ENCODE measurements at regions not wholly inside any gene's neighbourhood (a gene's known extent, or its start where the extent isn't known, plus 50 kb on each side); places are given as distances from the start of the nearest gene placed in this dataset.

DNA sequence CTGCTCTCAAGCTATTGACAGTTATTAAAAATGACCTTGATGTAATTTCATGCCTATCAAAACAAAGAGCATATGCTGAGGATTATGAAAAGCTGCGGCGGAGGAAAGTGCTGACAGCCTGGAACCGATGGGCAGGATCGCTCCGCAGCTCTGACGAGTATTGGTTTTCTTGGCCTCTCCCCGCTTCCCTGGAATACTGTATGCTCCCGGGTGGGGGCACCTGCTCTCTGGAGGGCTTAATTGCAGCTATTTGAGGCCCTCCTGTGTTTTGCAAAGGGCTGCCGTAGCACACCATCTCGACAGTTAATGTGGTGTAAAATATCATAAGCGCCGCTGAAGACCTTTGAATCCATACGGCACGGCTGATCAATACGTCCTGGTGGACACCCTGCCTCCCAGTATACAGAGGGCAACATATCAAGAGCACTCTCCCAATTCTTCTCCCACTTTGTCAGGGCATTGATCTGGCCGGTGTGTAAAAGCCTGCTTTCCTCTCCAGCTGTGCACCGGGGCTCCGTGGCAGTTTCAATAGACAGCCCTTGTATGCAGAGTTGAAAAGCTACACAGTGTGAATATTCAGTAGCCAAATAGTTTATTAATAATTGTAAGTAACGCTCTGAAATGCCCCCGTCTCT, 662.4 kb downstream of the GALR1 start:
- intact Hi-C loops (cut with micrococcal nuclease; ENCODE audit: unreplicated experiment): no loop called here
- CTCF ChIA-PET (ENCODE audit: low intra/inter-chr PET ratio, low total read pairs): no interaction called here

GRCh38 chr18:77918730-77919129, 669.1 kb downstream of the GALR1 start:
- Histone ChIP-seq H3K79me2 (ENCODE audit: insufficient read depth, low read length) (no peaks in the 10 kb centered on the region), H3K36me3 (replicated peaks in 1 of 2; ENCODE audit: control insufficient read depth in 1 of 2, insufficient read depth in 2 of 2, low read length in 2 of 2) (no peaks in the 10 kb centered on the region), H3K27ac (ENCODE audit: extremely low read length, insufficient read depth, low read length) (no peak overlapping the region), H3K27me3 (ENCODE audit: control insufficient read depth in 1 of 2, insufficient read depth in 2 of 2, low read length in 2 of 2) (peaks cover 4 to 28% of the 10 kb centered on the region in 2 experiments), H3K4me3 (replicated peaks in 1 of 3; ENCODE audit: insufficient read depth in 1 of 3, low read depth in 2 of 3, low read length in 3 of 3) (no peak overlapping the region), H3K4me1 (ENCODE audit: insufficient read depth, low read length) (no peaks in the 10 kb centered on the region), H3K4me2 (ENCODE audit: low read depth, low read length) (no peak overlapping the region), H4K20me1 (ENCODE audit: insufficient read depth, low read length) (no peaks in the 10 kb centered on the region), H3K9me3 (ENCODE audit: low read length) (no peaks in the 10 kb centered on the region), H2AFZ (ENCODE audit: low read length) (no peak overlapping the region), H3K9ac (ENCODE audit: insufficient read depth, low read depth, low read length) (no peak overlapping the region)
- CTCF ChIA-PET (ENCODE audit: low intra/inter-chr PET ratio, low total read pairs): no interaction called here
- POLR2A ChIA-PET: no interaction called here
- in situ Hi-C loops (cut with HindIII; ENCODE audit: extremely low pct_ligation_motif_present, low pct_unique_long_range_greater_than_20kb) (loop anchor here (25.0 kb wide), 1 partner anchor 1069 kb away; the partner anchor contains the start of gene SALL3), intact Hi-C loops (cut with micrococcal nuclease; ENCODE audit: unreplicated experiment) (no loop called here)
- no peak for DNase-seq (ENCODE audit: low spot score)
- WGBS (ENCODE audit: low lambda C conversion rate): 21% methylated on average over 2 of the region's 5 CpGs
- FAIRE-seq: no peak
- BruUV-seq (replicated peaks): no TSS peak
- no peak for ATAC-seq
- TF ChIP-seq, protein P1, sequence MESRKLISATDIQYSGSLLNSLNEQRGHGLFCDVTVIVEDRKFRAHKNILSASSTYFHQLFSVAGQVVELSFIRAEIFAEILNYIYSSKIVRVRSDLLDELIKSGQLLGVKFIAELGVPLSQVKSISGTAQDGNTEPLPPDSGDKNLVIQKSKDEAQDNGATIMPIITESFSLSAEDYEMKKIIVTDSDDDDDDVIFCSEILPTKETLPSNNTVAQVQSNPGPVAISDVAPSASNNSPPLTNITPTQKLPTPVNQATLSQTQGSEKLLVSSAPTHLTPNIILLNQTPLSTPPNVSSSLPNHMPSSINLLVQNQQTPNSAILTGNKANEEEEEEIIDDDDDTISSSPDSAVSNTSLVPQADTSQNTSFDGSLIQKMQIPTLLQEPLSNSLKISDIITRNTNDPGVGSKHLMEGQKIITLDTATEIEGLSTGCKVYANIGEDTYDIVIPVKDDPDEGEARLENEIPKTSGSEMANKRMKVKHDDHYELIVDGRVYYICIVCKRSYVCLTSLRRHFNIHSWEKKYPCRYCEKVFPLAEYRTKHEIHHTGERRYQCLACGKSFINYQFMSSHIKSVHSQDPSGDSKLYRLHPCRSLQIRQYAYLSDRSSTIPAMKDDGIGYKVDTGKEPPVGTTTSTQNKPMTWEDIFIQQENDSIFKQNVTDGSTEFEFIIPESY (CRISPR knock-in tag; IDR thresholded peaks at IDR 0.05): no peak
- TF ChIP-seq ARNTL (CRISPR knock-in tag; IDR thresholded peaks at IDR 0.05) (no peak), JDP2 (CRISPR knock-in tag; IDR thresholded peaks at IDR 0.05; ENCODE audit: borderline replicate concordance) (no peak), HIVEP1 (CRISPR knock-in tag; IDR thresholded peaks at IDR 0.05) (no peak), ASH2L (IDR thresholded peaks at IDR 0.05; ENCODE audit: insufficient read length, low read depth, low read length) (no peak), PCBP2 (optimal IDR thresholded peaks at IDR 0.05; ENCODE audit: low read depth, low read length, poor library complexity, severe bottlenecking) (no peak), ZNF746 (CRISPR knock-in tag; IDR thresholded peaks at IDR 0.05) (no peak)
- TF ChIP-seq, protein P2, sequence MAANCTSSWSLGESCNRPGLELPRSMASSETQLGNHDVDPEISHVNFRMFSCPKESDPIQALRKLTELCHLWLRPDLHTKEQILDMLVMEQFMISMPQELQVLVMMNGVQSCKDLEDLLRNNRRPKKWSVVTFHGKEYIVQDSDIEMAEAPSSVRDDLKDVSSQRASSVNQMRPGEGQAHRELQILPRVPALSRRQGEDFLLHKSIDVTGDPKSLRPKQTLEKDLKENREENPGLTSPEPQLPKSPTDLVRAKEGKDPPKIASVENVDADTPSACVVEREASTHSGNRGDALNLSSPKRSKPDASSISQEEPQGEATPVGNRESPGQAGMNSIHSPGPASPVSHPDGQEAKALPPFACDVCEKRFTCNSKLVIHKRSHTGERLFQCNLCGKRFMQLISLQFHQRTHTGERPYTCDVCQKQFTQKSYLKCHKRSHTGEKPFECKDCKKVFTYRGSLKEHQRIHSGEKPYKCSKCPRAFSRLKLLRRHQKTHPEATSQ (CRISPR knock-in tag; IDR thresholded peaks at IDR 0.05; ENCODE audit: borderline replicate concordance): no peak

More for the DNA sequence above, 662.4 kb downstream of the GALR1 start:
- no TSS peak for BruUV-seq (replicated peaks)
- DNase-seq (ENCODE audit: low spot score): no peak
- no peak overlapping the region for H3K4me3 ChIP-seq (replicated peaks in 1 of 3; ENCODE audit: insufficient read depth in 1 of 3, low read depth in 2 of 3, low read length in 3 of 3)
- no peaks in the 10 kb centered on the region for H3K79me2 ChIP-seq (ENCODE audit: insufficient read depth, low read length)
- no peak for TF ChIP-seq ZNF513 (CRISPR knock-in tag; conservative IDR thresholded peaks at IDR 0.05)
- TF ChIP-seq ZFP62 (CRISPR knock-in tag; IDR thresholded peaks at IDR 0.05): no peak
- no peak for TF ChIP-seq ZNF720 (CRISPR knock-in tag; IDR thresholded peaks at IDR 0.05)
- no peak for TF ChIP-seq ZMYM2 (CRISPR knock-in tag; IDR thresholded peaks at IDR 0.05)
- no peak for TF ChIP-seq ZNF160 (CRISPR knock-in tag; IDR thresholded peaks at IDR 0.05)
- TF ChIP-seq RBFOX2 (IDR thresholded peaks at IDR 0.05; ENCODE audit: low read depth, low read length): no peak
- TF ChIP-seq EHMT2 (IDR thresholded peaks at IDR 0.05; ENCODE audit: borderline replicate concordance, low read depth, low read length): no peak
- POLR2A ChIA-PET: no interaction called here
- in situ Hi-C loops (cut with HindIII; ENCODE audit: extremely low pct_ligation_motif_present, low pct_unique_long_range_greater_than_20kb): loop anchor here (25.0 kb wide), 1 partner anchor 1075 kb away; the partner anchor contains the start of gene SALL3
- no peak for FAIRE-seq
- no peak overlapping the region for H3K4me2 ChIP-seq (ENCODE audit: low read depth, low read length)
- ATAC-seq: no peak
- no peaks in the 10 kb centered on the region for H3K9me3 ChIP-seq (ENCODE audit: low read length)
- H3K9ac ChIP-seq (ENCODE audit: insufficient read depth, low read depth, low read length): no peak overlapping the region
- H3K27ac ChIP-seq (ENCODE audit: extremely low read length, insufficient read depth, low read length): no peak overlapping the region
- H4K20me1 ChIP-seq (ENCODE audit: insufficient read depth, low read length): no peaks in the 10 kb centered on the region
- peaks cover 2 to 49% of the 10 kb centered on the region in 2 experiments; a peak in 3 of 5 replicates for H3K27me3 ChIP-seq (ENCODE audit: control insufficient read depth in 1 of 2, insufficient read depth in 2 of 2, low read length in 2 of 2)
- no peak overlapping the region for H2AFZ ChIP-seq (ENCODE audit: low read length)
- 63% methylated on average over 18 of the region's 20 CpGs for WGBS (ENCODE audit: low lambda C conversion rate)
- H3K4me1 ChIP-seq (ENCODE audit: insufficient read depth, low read length): no peaks in the 10 kb centered on the region
- no peaks in the 10 kb centered on the region for H3K36me3 ChIP-seq (replicated peaks in 1 of 2; ENCODE audit: control insufficient read depth in 1 of 2, insufficient read depth in 2 of 2, low read length in 2 of 2)

Data from HepG2 (cell line).